ENCODE measurements at regions not wholly inside any gene's neighbourhood (a gene's known extent, or its start where the extent isn't known, plus 50 kb on each side); places are given as distances from the start of the nearest gene placed in this dataset.

- Histone ChIP-seq H2BK12ac (ENCODE audit: low read depth, low read length) (no peak overlapping the region), H2BK5ac (ENCODE audit: low read depth, low read length) (no peak overlapping the region), H3K4me1 (replicated peaks in 1 of 4; ENCODE audit: control insufficient read depth in 3 of 4, insufficient read depth in 4 of 4, low read length in 3 of 4) (no peaks in the 10 kb centered on the region), H4K8ac (ENCODE audit: extremely low read depth, insufficient read depth, low read length) (no peak overlapping the region), H2BK15ac (ENCODE audit: low read length) (no peak overlapping the region), H3K9me3 (ENCODE audit: insufficient read depth in 2 of 2, low read depth in 1 of 2, low read length in 1 of 2) (peaks cover 0 to 7% of the 10 kb centered on the region in 2 experiments; a peak in 2 of 4 replicates), H3K4ac (replicated peaks; ENCODE audit: insufficient read length, low read depth, low read length) (no peak overlapping the region), H3K23me2 (ENCODE audit: low read depth, low read length) (no peaks in the 10 kb centered on the region), H3K79me2 (ENCODE audit: control insufficient read depth in 1 of 2, insufficient read depth in 2 of 2, low read length in 2 of 2) (no peaks in the 10 kb centered on the region), H3K9ac (replicated peaks in 1 of 4; ENCODE audit: extremely low read depth in 1 of 4, low read depth in 3 of 4, low read length in 3 of 4) (no peak overlapping the region), H3K18ac (ENCODE audit: extremely low read depth, low read length) (no peak overlapping the region), H2AK5ac (ENCODE audit: low read depth, low read length) (no peak overlapping the region), H3K23ac (ENCODE audit: insufficient read length) (no peak overlapping the region), H3K4me3 (ENCODE audit: extremely low read depth in 1 of 4, insufficient read depth in 2 of 4, low read depth in 3 of 4, low read length in 4 of 4) (no peak overlapping the region), H3K14ac (ENCODE audit: insufficient read length) (no peak overlapping the region), H3K27me3 (replicated peaks in 1 of 4; ENCODE audit: control insufficient read depth in 3 of 4, extremely low read depth in 1 of 4, insufficient read depth in 3 of 4, low read length in 3 of 4) (no peaks in the 10 kb centered on the region), H3K56ac (replicated peaks; ENCODE audit: insufficient read length, low read depth, low read length) (no peak overlapping the region), H3K27ac (ENCODE audit: low read depth, low read length) (no peak overlapping the region), H4K20me1 (replicated peaks in 1 of 2; ENCODE audit: control insufficient read depth in 1 of 2, insufficient read depth in 2 of 2, low read length in 2 of 2) (no peaks in the 10 kb centered on the region), H3K4me2 (ENCODE audit: insufficient read depth in 1 of 2, low read depth in 2 of 2, low read length in 2 of 2) (no peak overlapping the region), H2BK20ac (ENCODE audit: low read length) (no peak overlapping the region), H2BK120ac (replicated peaks; ENCODE audit: low read depth, low read length) (no peak overlapping the region), H2AFZ (ENCODE audit: low read length) (no peak overlapping the region), H3K36me3 (ENCODE audit: control insufficient read depth in 2 of 4, insufficient read depth in 4 of 4, low read length in 3 of 4) (no peaks in the 10 kb centered on the region), H4K5ac (ENCODE audit: insufficient read length, low read depth, low read length) (no peak overlapping the region), H3K79me1 (ENCODE audit: low read depth, low read length) (no peaks in the 10 kb centered on the region), H4K91ac (replicated peaks; ENCODE audit: insufficient read length, low read length) (peak overlapping the region; percentile 58)
- no peak for DNase-seq (ENCODE audit: low read depth in 1 of 2, low spot score in 2 of 2)
- no peak for FAIRE-seq
- WGBS, 2 experiments (ENCODE audit: extremely low coverage in 1 of 2, insufficient coverage in 1 of 2, insufficient read length in 1 of 2, insufficient replicate concordance in 2 of 2, low coverage in 1 of 2, low lambda C conversion rate in 2 of 2, missing lambda C conversion rate in 1 of 2) = 87% methylated on average over 9 of the region's 9 CpGs; no CpG with 5 or more reads in 1 of the 2 experiments
- ChIA-PET POLR2A (ENCODE audit: partially characterized antibody) (interaction anchor here (1.4 kb wide), 1 partner anchor 11 kb away, joined by 4 read pairs; no protein-coding TSS in a partner anchor), CTCF (ENCODE audit: partially characterized antibody) (interaction anchor here (1.0 to 1.6 kb wide), 3 partner anchors 9 to 271 kb away, joined by 4 to 6 read pairs (median 4); no protein-coding TSS in a partner anchor)
- TF ChIP-seq EP300 (IDR thresholded peaks at IDR 0.05; ENCODE audit: borderline replicate concordance in 1 of 2, low read depth in 2 of 2, low read length in 2 of 2) (no peak), KDM4A (IDR thresholded peaks at IDR 0.05; ENCODE audit: low read depth, low read length, severe bottlenecking) (no peak), SIX5 (IDR thresholded peaks at IDR 0.05; ENCODE audit: low read depth, low read length) (no peak), NANOG (IDR thresholded peaks at IDR 0.05; ENCODE audit: insufficient read depth, low read depth, low read length, poor library complexity, severe bottlenecking) (no peak), HDAC2 (IDR thresholded peaks at IDR 0.05; ENCODE audit: borderline replicate concordance in 1 of 2, low read depth in 2 of 2, low read length in 2 of 2) (no peak), MAX (IDR thresholded peaks at IDR 0.05) (no peak), TEAD4 (IDR thresholded peaks at IDR 0.05; ENCODE audit: low read depth, low read length) (no peak), CBX8 (IDR thresholded peaks at IDR 0.05; ENCODE audit: borderline replicate concordance, low read depth, low read length) (no peak), BACH1 (IDR thresholded peaks at IDR 0.05; ENCODE audit: low read length) (no peak), EGR1 (IDR thresholded peaks at IDR 0.05; ENCODE audit: borderline replicate concordance, low read depth, low read length) (no peak), SP4 (IDR thresholded peaks at IDR 0.05; ENCODE audit: low read length) (no peak), RAD21 (IDR thresholded peaks at IDR 0.05 in 1 of 2, conservative IDR thresholded peaks at IDR 0.05 in 1 of 2; ENCODE audit: low read depth in 2 of 2, low read length in 2 of 2) (no peak), TCF12 (IDR thresholded peaks at IDR 0.05; ENCODE audit: low read depth, low read length) (no peak)
Measured at GRCh38 chr13:112172017-112172416, 105.1 kb downstream of the SOX1 start.
